ENCODE measurements at regions not wholly inside any gene's neighbourhood (a gene's known extent, or its start where the extent isn't known, plus 50 kb on each side); places are given as distances from the start of the nearest gene placed in this dataset.

DNA sequence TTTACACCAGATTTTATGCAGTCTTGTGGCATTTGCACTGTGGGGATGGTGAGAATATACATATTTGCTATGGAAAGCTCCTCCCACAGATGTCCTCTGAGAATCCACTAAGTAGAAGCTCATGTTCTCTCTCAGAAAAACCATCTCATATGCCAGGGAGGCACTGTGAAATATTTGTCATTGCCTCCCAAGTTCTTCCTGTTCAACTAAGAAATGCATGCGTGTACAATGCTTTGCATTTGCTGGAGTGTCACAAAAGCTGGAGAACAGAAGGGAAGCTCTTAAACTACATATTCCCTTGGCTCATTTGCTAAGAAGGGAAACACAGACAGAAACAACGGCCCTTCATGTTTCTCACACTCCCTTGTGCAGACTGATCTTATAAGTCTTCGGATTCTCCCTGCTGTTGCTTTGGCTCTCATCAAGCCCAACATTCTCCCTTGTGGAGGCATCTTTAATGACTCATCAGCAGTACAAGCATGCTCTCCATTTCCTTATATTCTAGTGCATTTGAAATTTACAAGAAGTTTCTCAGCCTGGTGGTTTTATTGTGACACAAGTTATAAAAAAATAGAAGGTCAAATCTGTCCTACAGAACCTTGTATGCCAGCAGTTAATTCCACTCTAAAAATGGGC is 220.6 kb downstream of the TRIM36 start:
- no peak overlapping the region for H3K4me3 ChIP-seq (ENCODE audit: severe bottlenecking)
- H3K27me3 ChIP-seq (ENCODE audit: insufficient read depth, poor library complexity, severe bottlenecking) = no peaks in the 10 kb centered on the region
- no peaks in the 10 kb centered on the region for H3K36me3 ChIP-seq (ENCODE audit: low read depth)
- no peaks in the 10 kb centered on the region for H3K4me1 ChIP-seq (ENCODE audit: insufficient read depth, poor library complexity, severe bottlenecking)
- ATAC-seq (ENCODE audit: low read depth) (no peak), DNase-seq (ENCODE audit: low spot score) (no peak)
- TF ChIP-seq, protein P1, sequence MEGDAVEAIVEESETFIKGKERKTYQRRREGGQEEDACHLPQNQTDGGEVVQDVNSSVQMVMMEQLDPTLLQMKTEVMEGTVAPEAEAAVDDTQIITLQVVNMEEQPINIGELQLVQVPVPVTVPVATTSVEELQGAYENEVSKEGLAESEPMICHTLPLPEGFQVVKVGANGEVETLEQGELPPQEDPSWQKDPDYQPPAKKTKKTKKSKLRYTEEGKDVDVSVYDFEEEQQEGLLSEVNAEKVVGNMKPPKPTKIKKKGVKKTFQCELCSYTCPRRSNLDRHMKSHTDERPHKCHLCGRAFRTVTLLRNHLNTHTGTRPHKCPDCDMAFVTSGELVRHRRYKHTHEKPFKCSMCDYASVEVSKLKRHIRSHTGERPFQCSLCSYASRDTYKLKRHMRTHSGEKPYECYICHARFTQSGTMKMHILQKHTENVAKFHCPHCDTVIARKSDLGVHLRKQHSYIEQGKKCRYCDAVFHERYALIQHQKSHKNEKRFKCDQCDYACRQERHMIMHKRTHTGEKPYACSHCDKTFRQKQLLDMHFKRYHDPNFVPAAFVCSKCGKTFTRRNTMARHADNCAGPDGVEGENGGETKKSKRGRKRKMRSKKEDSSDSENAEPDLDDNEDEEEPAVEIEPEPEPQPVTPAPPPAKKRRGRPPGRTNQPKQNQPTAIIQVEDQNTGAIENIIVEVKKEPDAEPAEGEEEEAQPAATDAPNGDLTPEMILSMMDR (IDR thresholded peaks at IDR 0.05; ENCODE audit: poor library complexity, severe bottlenecking) = no peak
- no peak overlapping the region for H3K27ac ChIP-seq (ENCODE audit: poor library complexity, severe bottlenecking)
- H3K9me3 ChIP-seq (ENCODE audit: severe bottlenecking) = no peaks in the 10 kb centered on the region

DNA sequence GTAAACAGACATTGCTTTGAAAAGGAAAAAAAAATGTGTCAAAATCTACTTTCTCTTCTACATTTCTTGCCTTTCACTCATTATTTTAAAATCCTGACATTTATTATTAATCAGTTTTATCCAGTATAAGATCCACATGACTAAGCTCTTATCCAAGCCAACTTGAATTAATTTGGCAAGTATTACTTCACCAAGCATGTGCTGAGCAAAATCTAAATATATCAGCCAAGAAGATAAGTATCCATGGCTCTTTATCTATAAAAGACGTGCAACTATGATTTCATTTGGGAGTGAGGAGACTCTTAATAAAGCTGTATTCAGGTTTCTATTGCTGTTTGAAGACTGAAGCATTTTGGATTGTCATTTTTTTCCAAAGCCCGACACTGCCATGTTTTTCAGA is 221.3 kb downstream of the TRIM36 start:
- no peak for ATAC-seq (ENCODE audit: low read depth)
- H3K4me3 ChIP-seq (ENCODE audit: severe bottlenecking) = no peak overlapping the region
- DNase-seq (ENCODE audit: low spot score) = no peak
- no peaks in the 10 kb centered on the region for H3K36me3 ChIP-seq (ENCODE audit: low read depth)
- TF ChIP-seq, protein P1 (IDR thresholded peaks at IDR 0.05; ENCODE audit: poor library complexity, severe bottlenecking) = no peak
- no peaks in the 10 kb centered on the region for H3K4me1 ChIP-seq (ENCODE audit: insufficient read depth, poor library complexity, severe bottlenecking)
- H3K27me3 ChIP-seq (ENCODE audit: insufficient read depth, poor library complexity, severe bottlenecking) = no peaks in the 10 kb centered on the region
- H3K27ac ChIP-seq (ENCODE audit: poor library complexity, severe bottlenecking) = no peak overlapping the region
- H3K9me3 ChIP-seq (ENCODE audit: severe bottlenecking) = no peaks in the 10 kb centered on the region

DNA sequence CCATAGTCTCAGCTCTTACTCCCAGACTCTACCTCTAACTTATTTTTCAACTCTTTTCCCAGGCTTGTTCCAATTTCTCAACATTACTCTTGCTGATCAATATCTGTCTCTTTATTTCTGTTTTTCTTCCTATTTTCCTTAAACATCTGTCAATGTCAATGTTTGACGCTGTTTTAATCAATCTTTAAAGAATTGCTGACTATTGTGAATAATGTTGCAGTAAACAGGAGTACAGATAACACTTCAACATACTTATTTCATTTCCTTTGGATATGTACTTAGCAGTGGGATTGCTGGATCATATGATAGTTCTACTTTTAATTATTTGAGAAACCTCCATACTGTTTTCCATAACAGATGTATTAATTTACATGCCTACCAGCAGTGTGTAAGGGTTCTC is 229.0 kb downstream of the TRIM36 start:
- H3K27me3 ChIP-seq (ENCODE audit: insufficient read depth, poor library complexity, severe bottlenecking) = no peaks in the 10 kb centered on the region
- no peaks in the 10 kb centered on the region for H3K4me1 ChIP-seq (ENCODE audit: insufficient read depth, poor library complexity, severe bottlenecking)
- TF ChIP-seq, protein P1 (IDR thresholded peaks at IDR 0.05; ENCODE audit: poor library complexity, severe bottlenecking) = no peak
- H3K36me3 ChIP-seq (ENCODE audit: low read depth) = no peaks in the 10 kb centered on the region
- DNase-seq (ENCODE audit: low spot score) (no peak), ATAC-seq (ENCODE audit: low read depth) (no peak)
- H3K4me3 ChIP-seq (ENCODE audit: severe bottlenecking) = no peak overlapping the region
- H3K27ac ChIP-seq (ENCODE audit: poor library complexity, severe bottlenecking) = no peak overlapping the region
- no peaks in the 10 kb centered on the region for H3K9me3 ChIP-seq (ENCODE audit: severe bottlenecking)

DNA sequence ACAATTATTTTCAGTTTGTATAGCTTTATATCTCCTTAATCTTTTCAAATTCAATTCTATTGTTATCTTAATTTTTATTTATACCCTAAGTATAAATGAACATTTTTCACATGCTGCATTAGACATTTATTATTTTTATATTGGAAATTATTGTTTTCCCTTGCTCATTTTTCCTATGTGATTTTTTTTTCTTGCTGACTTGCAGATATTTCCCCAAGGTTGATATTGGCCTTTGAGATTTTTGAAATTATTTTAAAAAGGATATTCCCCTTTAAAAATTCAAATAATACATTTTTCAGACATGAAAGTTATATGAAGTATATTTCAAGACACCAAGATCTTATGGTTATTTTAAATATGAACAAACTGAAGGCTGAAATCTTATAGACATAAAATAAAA is 234.2 kb downstream of the TRIM36 start:
- Histone ChIP-seq H3K36me3 (ENCODE audit: low read depth) (no peaks in the 10 kb centered on the region), H3K27ac (ENCODE audit: poor library complexity, severe bottlenecking) (no peak overlapping the region), H3K9me3 (ENCODE audit: severe bottlenecking) (no peaks in the 10 kb centered on the region), H3K4me3 (ENCODE audit: severe bottlenecking) (no peak overlapping the region), H3K4me1 (ENCODE audit: insufficient read depth, poor library complexity, severe bottlenecking) (no peaks in the 10 kb centered on the region), H3K27me3 (ENCODE audit: insufficient read depth, poor library complexity, severe bottlenecking) (no peaks in the 10 kb centered on the region)
- ATAC-seq (ENCODE audit: low read depth) = no peak
- DNase-seq (ENCODE audit: low spot score) = no peak
- TF ChIP-seq, protein P1 (IDR thresholded peaks at IDR 0.05; ENCODE audit: poor library complexity, severe bottlenecking) = no peak

DNA sequence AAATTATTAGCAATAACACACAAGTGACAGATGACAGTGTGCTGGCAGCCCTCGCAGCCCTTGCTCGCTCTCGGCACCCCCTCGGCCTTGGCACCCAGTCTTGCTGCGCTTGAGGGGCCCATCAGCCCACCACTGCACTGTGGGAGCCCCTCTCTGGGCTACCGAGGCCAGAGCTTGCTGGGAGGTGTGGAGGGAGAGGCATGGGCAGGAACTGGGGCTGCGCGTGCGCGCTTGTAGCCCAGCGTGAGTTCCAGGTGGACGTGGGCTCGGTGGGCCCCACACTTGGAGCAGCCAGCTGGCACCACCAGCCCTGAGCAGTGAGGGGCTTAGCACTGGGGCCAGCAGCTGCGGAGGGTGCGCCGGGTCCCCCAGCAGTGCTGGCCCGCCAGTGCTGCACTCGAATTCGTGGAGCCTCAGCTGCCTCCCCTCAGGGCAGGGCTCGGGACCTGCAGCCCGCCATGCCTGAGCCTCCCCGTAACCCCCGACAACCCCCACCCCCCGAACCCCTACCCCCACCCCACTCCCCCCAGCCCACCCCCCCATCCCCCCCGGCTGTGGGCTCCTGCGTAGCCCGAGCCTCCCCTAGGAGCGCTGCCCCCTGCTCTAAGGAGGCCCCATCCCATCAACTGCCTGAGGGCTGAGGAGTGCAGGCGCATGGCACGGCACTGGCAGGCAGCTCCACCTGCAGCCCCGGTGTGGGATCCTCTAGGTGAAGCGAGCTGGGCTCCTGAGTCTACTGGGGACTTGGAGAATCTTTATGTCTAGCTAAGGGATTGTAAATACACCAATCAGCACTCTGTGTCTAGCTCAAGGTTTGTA is 240.9 kb downstream of the TRIM36 start:
- Histone ChIP-seq H3K27ac (ENCODE audit: poor library complexity, severe bottlenecking) (no peak overlapping the region), H3K27me3 (ENCODE audit: insufficient read depth, poor library complexity, severe bottlenecking) (no peaks in the 10 kb centered on the region), H3K9me3 (ENCODE audit: severe bottlenecking) (no peaks in the 10 kb centered on the region), H3K4me3 (ENCODE audit: severe bottlenecking) (no peak overlapping the region), H3K36me3 (ENCODE audit: low read depth) (no peaks in the 10 kb centered on the region), H3K4me1 (ENCODE audit: insufficient read depth, poor library complexity, severe bottlenecking) (no peaks in the 10 kb centered on the region)
- ATAC-seq (ENCODE audit: low read depth) = no peak
- no peak for DNase-seq (ENCODE audit: low spot score)
- TF ChIP-seq, protein P1 (IDR thresholded peaks at IDR 0.05; ENCODE audit: poor library complexity, severe bottlenecking) = no peak

Data from RWPE2 (cell line).